ENCODE measurements at regions not wholly inside any gene's neighbourhood (a gene's known extent, or its start where the extent isn't known, plus 50 kb on each side); places are given as distances from the start of the nearest gene placed in this dataset.

DNA sequence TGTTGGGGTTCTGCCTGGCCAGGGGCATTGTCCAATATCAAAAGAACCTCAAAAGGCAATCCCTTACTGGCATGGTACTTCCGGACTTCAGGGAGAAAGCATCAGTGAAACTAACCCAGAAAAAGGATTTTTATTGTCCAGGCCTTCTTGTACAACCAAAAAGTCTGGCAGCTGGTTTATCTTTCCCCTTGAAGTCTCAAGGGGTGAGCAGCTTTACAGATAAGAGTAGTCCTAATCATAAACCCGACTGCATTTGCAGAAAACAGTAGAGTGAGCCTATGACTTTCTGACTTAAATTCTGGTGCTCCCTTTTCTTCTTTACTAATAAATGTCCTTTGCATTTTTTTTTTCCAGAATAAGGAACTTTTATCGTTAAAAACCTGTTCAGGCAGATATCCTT lies 104.0 kb upstream of the CHRM3 start:
- TF ChIP-seq POLR2A (IDR thresholded peaks at IDR 0.05; ENCODE audit: low read depth, low read length) = no peak
- no peak for TF ChIP-seq TAF1 (IDR thresholded peaks at IDR 0.05; ENCODE audit: low read depth, low read length)
- no peak for TF ChIP-seq POLR2AphosphoS5 (IDR thresholded peaks at IDR 0.05; ENCODE audit: low read depth, low read length)
- no peak for TF ChIP-seq PAX5 (IDR thresholded peaks at IDR 0.05; ENCODE audit: insufficient read depth, low read length, severe bottlenecking)

Data from GM12891 (cell line).